ENCODE measurements at regions not wholly inside any gene's neighbourhood (a gene's known extent, or its start where the extent isn't known, plus 50 kb on each side); places are given as distances from the start of the nearest gene placed in this dataset.
"Not testable (repeated sequence)": the region's sequence is repeated elsewhere in the genome, so short reads cannot be mapped to it uniquely, and the experiment has no call there.

GRCh38 chr6:102981490-102982015, 1588.0 kb downstream of the GRIK2 start:
- DNase-seq, result no peak

- no peak for DNase-seq
These were observed 1587.4 kb downstream of the GRIK2 start for GRCh38 chr6:102980951-102981350.

DNA sequence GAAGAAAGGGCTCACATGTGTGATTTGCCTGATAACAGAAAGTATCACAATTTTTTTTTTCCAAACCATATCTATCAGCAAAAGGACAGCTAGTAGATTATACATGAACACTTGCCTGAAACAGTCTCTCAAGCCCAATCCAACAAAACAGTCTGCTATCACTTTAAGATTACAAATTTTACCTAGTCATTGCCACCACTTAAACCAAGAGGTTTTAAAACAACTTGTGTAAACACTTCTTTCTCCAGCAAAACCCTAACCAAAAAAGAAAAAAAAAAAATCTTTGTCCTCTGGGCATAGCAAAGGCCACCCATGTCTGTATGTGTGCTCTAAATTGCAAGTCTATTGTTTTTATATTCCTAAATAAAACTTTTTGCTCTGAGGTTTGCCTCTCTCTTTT, 1568.4 kb downstream of the GRIK2 start:
- DNase-seq, result no peak

DNA sequence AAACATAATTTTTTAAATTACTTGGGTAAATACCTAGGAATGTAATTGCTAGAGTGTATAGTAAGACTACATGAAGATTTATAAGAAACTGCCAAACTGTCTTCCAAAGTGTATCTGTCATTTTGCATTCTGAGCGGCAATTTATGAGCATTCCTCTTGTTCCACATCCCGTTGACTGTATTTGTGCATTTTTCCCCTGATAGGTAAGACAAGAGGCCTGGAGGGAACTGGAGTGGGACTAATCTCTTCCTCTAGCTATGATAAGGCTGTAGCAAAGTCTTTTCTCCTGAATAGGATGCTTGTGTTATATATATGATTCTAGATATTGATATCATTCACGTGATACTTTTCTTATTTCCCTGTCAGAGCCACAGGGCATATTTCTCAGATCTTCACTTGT, 1557.5 kb downstream of the GRIK2 start:
- DNase-seq, result no peak

GRCh38 chr6:102944475-102944874, 1551.0 kb downstream of the GRIK2 start:
- no peak for DNase-seq

GRCh38 chr6:102942206-102942605, 1548.7 kb downstream of the GRIK2 start:
- no peak for DNase-seq

GRCh38 chr6:102936959-102937358, 1543.5 kb downstream of the GRIK2 start:
- no peak for DNase-seq

DNA sequence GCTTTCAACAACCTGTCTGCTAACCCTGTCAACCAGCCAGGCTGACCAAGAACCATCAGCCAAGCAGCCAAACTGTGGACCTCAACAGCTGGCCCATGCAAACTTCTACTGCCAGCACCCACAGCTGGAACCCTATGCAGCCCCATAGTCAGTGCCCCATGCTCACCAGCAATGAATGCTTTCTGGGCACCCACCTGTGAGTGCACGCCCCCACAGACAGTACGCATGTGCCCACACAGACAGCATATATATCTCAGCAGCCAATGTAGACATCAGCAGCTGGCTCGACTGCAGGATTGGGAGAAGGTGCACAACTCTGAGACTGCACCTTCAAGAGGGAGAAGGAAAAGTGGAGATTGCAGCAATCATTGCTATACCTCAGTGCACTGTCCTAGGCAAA, 1534.6 kb downstream of the GRIK2 start:
- no peak for DNase-seq

- DNase-seq, result no peak
These were observed 1524.7 kb downstream of the GRIK2 start for GRCh38 chr6:102918161-102918560.

GRCh38 chr6:102911571-102911970, 1518.1 kb downstream of the GRIK2 start:
- DNase-seq, result no peak

DNA sequence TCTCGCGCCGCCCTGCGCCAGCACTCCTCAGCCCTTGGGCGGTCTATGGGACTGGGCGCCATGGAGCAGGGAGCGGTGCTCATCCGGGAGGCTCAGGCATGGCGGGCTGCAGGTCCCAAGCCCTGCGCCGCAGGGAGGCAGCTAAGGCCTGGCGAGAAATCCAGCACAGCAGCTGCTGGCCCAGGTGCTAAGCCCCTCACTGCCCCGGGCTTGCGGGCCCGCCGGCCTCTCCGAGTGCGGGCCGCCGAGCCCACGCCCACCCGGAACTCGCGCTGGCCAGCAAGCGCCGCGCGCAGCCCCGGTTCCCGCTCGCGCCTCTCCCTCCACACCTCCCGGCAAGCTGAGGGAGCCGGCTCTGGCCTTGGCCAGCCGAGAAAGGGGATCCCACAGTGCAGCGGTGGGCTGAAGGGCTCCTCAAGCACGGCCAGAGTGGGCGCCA, 1517.2 kb downstream of the GRIK2 start:
- DNase-seq, result not testable (repeated sequence)

DNA sequence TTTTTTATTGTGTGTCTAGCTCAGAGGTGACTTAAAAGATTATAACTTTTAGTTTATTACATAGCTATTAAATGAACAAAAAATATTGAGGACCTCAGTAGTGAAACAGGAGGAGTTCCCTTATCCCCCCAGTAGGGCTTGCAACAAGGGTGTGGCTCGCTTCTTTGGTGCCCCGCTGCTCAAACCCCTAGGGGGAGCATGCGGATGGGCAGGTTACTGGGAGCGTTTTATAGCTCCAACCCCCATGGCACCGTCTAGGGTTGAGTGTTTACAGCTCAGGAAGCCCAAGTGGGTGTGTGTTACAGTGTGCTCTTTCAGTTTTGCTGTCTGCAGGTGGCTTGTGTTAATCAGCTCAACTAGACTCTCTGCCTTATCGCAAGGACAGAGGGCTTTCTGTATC, 1513.7 kb downstream of the GRIK2 start:
- DNase-seq, result no peak

DNA sequence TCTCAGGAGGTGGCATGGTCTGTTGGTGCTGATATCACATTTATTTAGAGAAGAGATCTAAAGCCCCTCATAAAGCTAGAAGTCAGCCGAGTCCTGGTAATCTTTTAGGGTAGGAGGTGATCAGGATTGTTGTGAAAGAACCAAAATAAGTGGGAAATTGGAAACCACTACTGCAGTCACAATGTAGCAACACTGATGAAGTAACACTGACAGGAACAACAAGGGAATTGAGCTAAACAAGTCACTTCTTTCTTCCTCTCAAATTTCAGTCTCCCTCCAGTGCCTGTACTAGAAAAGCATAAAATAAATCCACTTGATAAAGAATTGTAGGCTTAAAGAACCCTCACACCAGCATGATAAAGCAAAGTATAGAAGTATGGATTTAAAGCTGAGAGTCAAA, 1509.0 kb downstream of the GRIK2 start:
- DNase-seq, result no peak

DNA sequence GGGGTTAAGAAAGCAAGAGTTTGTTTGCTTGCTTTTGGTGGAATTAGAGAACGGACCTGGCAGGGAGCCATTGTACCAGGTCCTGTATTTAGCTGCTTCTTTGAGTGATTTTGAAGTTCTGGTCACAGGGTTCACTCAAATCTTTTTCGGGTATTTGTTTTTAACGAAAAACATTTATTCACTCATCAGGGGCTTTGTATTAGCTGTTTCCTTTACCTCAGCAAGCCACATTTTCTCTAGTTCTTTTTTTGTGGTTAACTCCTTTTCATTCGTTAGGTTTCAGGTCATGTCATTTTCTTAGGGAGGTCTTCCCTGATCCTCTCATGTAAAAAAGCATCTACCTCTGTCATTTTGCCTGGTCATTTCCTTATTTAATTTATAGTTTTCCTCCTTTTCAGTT, 1502.2 kb downstream of the GRIK2 start:
- DNase-seq, result no peak

DNA sequence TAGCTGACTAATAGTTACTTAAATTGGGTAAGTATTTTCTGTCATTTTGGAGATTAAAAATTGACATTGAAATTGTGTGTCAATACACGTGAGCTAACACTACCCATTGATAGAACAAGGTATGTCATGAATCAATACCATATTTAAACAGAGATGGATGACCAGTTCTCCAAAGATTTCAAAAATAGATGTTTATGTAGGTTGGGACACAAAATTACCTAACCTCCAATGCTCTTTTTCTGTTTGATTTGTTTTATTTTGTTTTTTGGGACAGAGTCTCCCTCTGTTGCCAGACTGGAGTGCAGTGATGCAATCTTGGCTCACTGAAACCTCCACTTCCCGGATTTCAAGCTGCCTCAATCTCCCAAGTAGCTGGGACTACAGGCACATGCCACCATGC, 1491.7 kb downstream of the GRIK2 start:
- no peak for DNase-seq

GRCh38 chr6:102853249-102853955, 1459.9 kb downstream of the GRIK2 start:
- no peak for DNase-seq

DNA sequence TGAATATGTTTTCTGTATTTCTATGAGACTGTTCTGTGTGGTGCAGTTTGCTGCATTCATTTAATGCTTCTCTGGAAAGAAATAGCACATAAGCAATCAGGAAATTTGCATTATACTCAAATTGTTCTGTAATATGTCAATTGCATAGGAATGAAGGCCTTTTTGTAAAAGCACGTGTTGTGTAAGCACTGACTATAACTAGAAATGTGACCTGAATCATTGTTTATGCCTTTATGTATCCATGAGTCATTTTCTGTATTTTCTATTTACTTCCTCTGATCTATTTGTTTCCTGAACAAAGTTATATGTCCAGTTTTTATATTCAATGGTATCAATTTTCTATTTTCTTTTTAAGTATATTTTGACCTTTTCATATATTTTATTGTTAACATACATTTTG, 1455.3 kb downstream of the GRIK2 start:
- DNase-seq, result no peak

- DNase-seq, result no peak
These were observed 1454.7 kb downstream of the GRIK2 start for GRCh38 chr6:102848210-102848609.

GRCh38 chr6:102841060-102841459, 1447.6 kb downstream of the GRIK2 start:
- no peak for DNase-seq

- DNase-seq, result no peak
These were observed 1438.5 kb downstream of the GRIK2 start for GRCh38 chr6:102832021-102832420.

GRCh38 chr6:102820098-102820497, 1426.6 kb downstream of the GRIK2 start:
- DNase-seq, result no peak

DNA sequence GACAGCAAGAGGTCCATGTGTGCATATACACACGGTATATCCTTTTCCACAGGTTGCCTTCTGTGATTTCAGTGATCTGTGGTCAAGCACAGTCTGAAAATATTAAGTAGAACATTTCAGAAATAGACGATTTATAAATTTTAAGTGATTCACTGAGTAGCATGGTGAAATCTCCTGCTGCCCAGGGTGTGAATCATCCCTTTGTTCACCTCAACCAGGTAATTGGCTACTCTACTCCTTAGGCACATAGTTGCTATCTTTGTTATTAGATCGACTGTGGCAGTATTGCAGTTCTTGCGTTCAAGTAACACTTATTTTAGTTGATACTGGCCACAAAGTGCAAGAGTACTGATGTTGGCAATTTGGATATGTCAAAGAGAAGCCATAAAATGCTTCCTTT, 1421.7 kb downstream of the GRIK2 start:
- DNase-seq, result no peak

DNA sequence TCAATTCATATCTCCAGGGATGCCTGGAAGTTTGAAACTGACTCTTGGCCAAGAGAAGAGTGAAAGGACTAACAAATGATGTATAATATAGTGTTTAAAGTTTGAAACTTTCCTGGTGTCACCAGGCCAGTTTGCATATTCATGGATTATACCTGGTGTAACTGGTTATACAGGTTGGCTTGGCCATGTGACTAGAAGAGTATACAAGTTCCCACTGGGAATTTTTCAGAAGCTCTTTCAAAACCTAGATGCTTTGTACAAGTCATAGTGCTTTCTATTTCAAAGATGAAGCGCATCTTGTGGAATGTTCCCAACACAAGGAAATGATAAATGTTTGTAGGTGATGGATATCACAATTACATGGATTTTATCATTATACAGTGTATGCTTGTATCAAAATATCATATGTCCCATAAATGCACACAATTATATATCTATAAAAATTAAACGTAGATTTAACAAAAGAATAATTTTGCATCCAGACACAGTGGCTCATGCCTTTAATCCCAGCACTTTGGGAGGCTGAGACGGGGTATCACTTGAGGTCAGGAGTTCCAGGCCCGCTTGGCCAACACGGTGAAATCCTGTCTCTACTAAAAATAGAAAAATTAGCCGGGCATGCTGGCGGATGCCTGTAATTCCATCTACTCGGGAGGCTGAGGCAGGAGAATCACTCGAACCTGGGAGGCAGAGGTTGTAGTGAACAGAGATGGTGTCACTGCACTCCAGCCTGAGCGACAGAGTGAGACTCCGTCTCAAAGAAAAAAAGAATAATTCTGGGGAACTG, 1420.2 kb downstream of the GRIK2 start:
- DNase-seq, result no peak

DNA sequence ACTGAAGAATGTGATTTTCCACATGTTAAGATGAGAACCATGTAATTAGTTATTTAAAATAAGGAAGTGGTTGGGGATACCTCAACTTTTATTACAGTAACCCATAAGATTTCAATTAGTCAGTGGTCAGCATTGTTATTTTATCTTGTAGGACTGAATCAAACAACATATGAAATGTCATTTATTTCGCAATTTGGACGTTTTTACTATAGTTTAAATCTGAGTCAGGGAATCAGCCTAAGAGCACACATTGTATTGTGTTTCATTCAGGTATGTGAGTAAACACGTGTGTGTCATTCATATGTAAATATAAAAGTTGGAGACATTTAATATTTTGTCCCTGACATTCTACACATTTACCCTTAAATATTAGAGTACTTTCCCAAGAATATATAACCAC, 1418.7 kb downstream of the GRIK2 start:
- DNase-seq, result no peak

All from midbrain (tissue), 1 donor.